HTR-8/SVneo (cell line): ENCODE measurements at regions not wholly inside any gene's neighbourhood (a gene's known extent, or its start where the extent isn't known, plus 50 kb on each side); places are given as distances from the start of the nearest gene placed in this dataset.
A peak's percentile ranks its signal among the peaks of the same experiment; 100 is the strongest.
"Not testable (repeated sequence)": the region's sequence is repeated elsewhere in the genome, so short reads cannot be mapped to it uniquely, and the experiment has no call there.

Source experiments
- DNase-seq: peaks from one replicate; pipeline ENCODE4 v3.0.0; 2011; ENCODE audit warnings: low spot score, mixed read lengths; ENCODE audit not compliant: insufficient read length
- FAIRE-seq: peaks from 2 replicates; lab custom pipeline; 2011; peaks lifted over from hg19 to GRCh38; lab: Jason Lieb, UNC

- DNase-seq: no peak
- no peak for FAIRE-seq
Observed at GRCh38 chr12:47317175-47317915, 237.6 kb upstream of the AMIGO2 start.

GRCh38 chr12:47316609-47317049 lies 236.9 kb upstream of the AMIGO2 start:
- FAIRE-seq (no peak), DNase-seq (no peak)

GRCh38 chr12:47314996-47315395 lies 235.2 kb upstream of the AMIGO2 start:
- DNase-seq (no peak), FAIRE-seq (no peak)

- FAIRE-seq: no peak
- no peak for DNase-seq
Observed at GRCh38 chr12:47312808-47313426, 233.2 kb upstream of the AMIGO2 start.

- no peak for FAIRE-seq
Observed at GRCh38 chr12:47312147-47312546, 232.4 kb upstream of the AMIGO2 start.

DNA sequence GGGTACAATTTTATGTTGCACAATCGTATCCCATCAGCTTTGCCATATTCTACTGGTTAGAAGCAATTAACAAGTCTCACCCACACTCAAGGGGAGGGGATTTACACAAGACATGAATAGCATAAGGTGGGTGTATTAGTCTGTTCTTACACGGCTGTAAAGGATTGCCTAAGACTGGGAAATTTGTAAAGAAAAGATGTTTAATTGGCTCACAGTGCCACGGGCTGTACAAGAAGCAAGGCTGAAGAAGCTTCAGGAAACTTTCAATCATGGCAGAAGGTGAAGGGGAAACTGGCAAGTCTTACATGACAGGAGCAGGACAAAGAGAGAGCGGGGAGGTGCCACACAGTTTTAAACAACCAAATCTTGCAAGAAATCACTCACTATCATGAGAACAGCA lies 231.8 kb upstream of the AMIGO2 start:
- FAIRE-seq (no peak), DNase-seq (no peak)

More at GRCh38 chr12:47312147-47312546, 232.4 kb upstream of the AMIGO2 start:
- no peak for DNase-seq

DNA sequence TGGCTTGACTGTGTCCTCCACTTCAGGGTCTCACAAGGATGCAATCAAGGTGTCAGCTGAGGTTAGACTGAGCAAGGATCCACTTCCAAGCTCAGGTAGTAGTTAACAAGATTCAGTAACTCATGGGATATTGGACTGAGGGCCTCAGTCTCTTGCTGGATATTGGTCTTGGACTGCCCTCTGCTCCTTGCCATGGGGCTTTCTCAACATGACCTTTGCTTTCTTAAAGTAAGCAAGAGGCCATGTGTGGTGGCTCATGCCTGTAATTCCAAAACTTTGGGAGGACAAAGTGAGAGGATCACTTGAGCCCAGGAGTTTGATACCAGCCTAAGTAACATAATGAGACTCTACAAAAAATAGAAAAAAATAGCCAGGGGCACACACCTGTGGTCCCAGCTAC lies 231.3 kb upstream of the AMIGO2 start:
- no peak for DNase-seq
- no peak for FAIRE-seq

DNA sequence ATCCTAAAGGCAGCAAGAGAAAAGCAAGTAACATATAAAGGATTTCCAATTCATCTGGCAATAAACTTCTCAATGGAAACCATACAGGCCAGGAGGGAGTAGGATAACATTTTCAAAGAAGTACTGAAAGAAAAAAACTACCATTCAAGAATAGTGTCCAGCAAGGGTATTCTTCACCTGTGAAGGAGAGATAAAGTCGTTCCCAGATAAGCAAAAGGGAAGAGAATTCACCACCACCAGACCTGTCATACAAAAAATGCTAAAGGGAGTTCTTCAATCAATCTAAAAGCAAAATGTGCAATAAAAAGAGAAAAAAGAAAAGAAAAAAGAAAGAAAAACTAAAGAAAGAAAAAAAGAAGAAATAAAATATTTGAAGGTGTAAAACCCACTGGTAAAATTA lies 228.9 kb upstream of the AMIGO2 start:
- FAIRE-seq (no peak), DNase-seq (no peak)

- DNase-seq (peak; percentile 55), FAIRE-seq (no peak)
Observed at GRCh38 chr12:47307680-47308399, 228.1 kb upstream of the AMIGO2 start.

DNA sequence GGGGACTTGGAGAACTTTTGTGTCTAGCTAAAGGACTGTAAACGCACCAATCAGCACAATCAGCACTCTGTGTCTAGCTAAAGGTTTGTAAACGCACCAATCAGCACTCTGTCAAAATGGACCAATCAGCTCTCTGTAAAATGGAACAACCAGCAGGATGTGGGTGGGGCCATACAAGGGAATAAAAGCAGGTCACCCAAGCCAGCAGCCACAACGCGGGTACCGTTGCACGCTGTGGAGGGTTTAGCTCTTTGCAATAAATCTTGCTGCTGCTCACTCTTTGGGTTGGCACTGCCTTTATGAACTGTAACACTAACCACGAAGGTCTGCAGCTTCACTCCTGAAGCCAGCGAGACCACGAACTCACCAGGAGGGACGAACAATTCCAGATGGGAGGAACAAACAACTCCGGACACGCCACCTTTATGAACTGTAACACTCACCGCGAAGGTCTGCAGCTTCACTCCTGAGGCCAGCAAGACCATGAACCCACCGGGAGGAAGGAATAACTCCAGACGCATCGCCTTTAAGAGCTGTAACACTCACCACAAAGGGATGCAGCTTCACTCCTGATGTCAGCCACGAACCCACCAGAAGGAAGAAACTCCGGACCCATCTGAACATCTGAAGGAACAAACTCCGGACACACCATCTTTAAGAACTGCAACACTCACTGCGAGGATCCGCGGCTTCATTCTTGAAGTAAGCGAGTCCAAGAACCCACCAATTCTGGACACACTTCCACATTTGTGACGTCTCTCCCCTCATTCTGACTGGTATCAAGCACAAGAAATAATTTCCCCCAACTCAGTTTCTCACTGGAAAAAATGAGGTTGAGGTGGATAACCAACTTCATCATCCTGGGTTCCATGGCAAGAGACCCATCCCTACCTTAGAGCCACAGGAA lies 227.3 kb upstream of the AMIGO2 start:
- FAIRE-seq, DNase-seq: not testable (repeated sequence)

GRCh38 chr12:47306130-47306529 lies 226.4 kb upstream of the AMIGO2 start:
- FAIRE-seq: no peak
- DNase-seq: no peak

GRCh38 chr12:47305464-47305863 lies 225.7 kb upstream of the AMIGO2 start:
- FAIRE-seq (no peak), DNase-seq (no peak)

GRCh38 chr12:47303995-47304560 lies 224.3 kb upstream of the AMIGO2 start:
- no peak for DNase-seq
- no peak for FAIRE-seq

- FAIRE-seq (no peak), DNase-seq (no peak)
Observed at GRCh38 chr12:47303207-47303606, 223.4 kb upstream of the AMIGO2 start.

- no peak for FAIRE-seq
Observed at GRCh38 chr12:47302111-47302671, 222.4 kb upstream of the AMIGO2 start.

GRCh38 chr12:47299586-47299985 lies 219.8 kb upstream of the AMIGO2 start:
- no peak for DNase-seq
- no peak for FAIRE-seq

More at GRCh38 chr12:47302111-47302671, 222.4 kb upstream of the AMIGO2 start:
- no peak for DNase-seq

GRCh38 chr12:47297993-47298392 lies 218.2 kb upstream of the AMIGO2 start:
- FAIRE-seq (no peak), DNase-seq (no peak)

- no peak for FAIRE-seq
Observed at GRCh38 chr12:47296828-47297227, 217.1 kb upstream of the AMIGO2 start.

GRCh38 chr12:47293406-47293805 lies 213.6 kb upstream of the AMIGO2 start:
- no peak for FAIRE-seq
- DNase-seq: no peak

More at GRCh38 chr12:47296828-47297227, 217.1 kb upstream of the AMIGO2 start:
- no peak for DNase-seq
